ENCODE measurements at regions not wholly inside any gene's neighbourhood (a gene's known extent, or its start where the extent isn't known, plus 50 kb on each side); places are given as distances from the start of the nearest gene placed in this dataset.

- H3K27ac ChIP-seq (replicated peaks), result no peak overlapping the region
- DNase-seq (ENCODE audit: low read depth in 1 of 2, low spot score in 1 of 2), result no peak
- H3K4me3 ChIP-seq (replicated peaks; ENCODE audit: insufficient read depth, low read length), result no peak overlapping the region
- no peaks in the 10 kb centered on the region for H3K27me3 ChIP-seq (ENCODE audit: insufficient read depth, poor library complexity, severe bottlenecking)
- TF ChIP-seq, protein P1, sequence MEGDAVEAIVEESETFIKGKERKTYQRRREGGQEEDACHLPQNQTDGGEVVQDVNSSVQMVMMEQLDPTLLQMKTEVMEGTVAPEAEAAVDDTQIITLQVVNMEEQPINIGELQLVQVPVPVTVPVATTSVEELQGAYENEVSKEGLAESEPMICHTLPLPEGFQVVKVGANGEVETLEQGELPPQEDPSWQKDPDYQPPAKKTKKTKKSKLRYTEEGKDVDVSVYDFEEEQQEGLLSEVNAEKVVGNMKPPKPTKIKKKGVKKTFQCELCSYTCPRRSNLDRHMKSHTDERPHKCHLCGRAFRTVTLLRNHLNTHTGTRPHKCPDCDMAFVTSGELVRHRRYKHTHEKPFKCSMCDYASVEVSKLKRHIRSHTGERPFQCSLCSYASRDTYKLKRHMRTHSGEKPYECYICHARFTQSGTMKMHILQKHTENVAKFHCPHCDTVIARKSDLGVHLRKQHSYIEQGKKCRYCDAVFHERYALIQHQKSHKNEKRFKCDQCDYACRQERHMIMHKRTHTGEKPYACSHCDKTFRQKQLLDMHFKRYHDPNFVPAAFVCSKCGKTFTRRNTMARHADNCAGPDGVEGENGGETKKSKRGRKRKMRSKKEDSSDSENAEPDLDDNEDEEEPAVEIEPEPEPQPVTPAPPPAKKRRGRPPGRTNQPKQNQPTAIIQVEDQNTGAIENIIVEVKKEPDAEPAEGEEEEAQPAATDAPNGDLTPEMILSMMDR (IDR thresholded peaks at IDR 0.05; ENCODE audit: insufficient read depth, low read length), result no peak
- no peak for TF ChIP-seq SPI1 (IDR thresholded peaks at IDR 0.05; ENCODE audit: borderline replicate concordance, low read depth)
Measured at GRCh38 chr6:22001396-22002027, 295.3 kb downstream of the PRL start.

- no peak overlapping the region for H3K4me3 ChIP-seq (replicated peaks; ENCODE audit: insufficient read depth, low read length)
- H3K27me3 ChIP-seq (ENCODE audit: insufficient read depth, poor library complexity, severe bottlenecking), result no peaks in the 10 kb centered on the region
- DNase-seq (ENCODE audit: low read depth in 1 of 2, low spot score in 1 of 2), result no peak
- H3K27ac ChIP-seq (replicated peaks), result no peak overlapping the region
- TF ChIP-seq, protein P1 (IDR thresholded peaks at IDR 0.05; ENCODE audit: insufficient read depth, low read length), result no peak
Measured at GRCh38 chr6:22003287-22003686, 293.5 kb downstream of the PRL start.

- no peaks in the 10 kb centered on the region for H3K27me3 ChIP-seq (ENCODE audit: insufficient read depth, poor library complexity, severe bottlenecking)
- TF ChIP-seq, protein P2, sequence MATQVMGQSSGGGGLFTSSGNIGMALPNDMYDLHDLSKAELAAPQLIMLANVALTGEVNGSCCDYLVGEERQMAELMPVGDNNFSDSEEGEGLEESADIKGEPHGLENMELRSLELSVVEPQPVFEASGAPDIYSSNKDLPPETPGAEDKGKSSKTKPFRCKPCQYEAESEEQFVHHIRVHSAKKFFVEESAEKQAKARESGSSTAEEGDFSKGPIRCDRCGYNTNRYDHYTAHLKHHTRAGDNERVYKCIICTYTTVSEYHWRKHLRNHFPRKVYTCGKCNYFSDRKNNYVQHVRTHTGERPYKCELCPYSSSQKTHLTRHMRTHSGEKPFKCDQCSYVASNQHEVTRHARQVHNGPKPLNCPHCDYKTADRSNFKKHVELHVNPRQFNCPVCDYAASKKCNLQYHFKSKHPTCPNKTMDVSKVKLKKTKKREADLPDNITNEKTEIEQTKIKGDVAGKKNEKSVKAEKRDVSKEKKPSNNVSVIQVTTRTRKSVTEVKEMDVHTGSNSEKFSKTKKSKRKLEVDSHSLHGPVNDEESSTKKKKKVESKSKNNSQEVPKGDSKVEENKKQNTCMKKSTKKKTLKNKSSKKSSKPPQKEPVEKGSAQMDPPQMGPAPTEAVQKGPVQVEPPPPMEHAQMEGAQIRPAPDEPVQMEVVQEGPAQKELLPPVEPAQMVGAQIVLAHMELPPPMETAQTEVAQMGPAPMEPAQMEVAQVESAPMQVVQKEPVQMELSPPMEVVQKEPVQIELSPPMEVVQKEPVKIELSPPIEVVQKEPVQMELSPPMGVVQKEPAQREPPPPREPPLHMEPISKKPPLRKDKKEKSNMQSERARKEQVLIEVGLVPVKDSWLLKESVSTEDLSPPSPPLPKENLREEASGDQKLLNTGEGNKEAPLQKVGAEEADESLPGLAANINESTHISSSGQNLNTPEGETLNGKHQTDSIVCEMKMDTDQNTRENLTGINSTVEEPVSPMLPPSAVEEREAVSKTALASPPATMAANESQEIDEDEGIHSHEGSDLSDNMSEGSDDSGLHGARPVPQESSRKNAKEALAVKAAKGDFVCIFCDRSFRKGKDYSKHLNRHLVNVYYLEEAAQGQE (IDR thresholded peaks at IDR 0.05; ENCODE audit: insufficient replicate concordance, low read depth), result no peak
- TF ChIP-seq, protein P1 (IDR thresholded peaks at IDR 0.05; ENCODE audit: insufficient read depth, low read length), result no peak
- TF ChIP-seq GABPA (IDR thresholded peaks at IDR 0.05; ENCODE audit: low read depth) (no peak), SPI1 (IDR thresholded peaks at IDR 0.05; ENCODE audit: borderline replicate concordance, low read depth) (no peak), POLR2AphosphoS5 (IDR thresholded peaks at IDR 0.05; ENCODE audit: low read depth) (no peak)
- H3K27ac ChIP-seq (replicated peaks), result no peak overlapping the region
- no peak overlapping the region for H3K4me3 ChIP-seq (replicated peaks; ENCODE audit: insufficient read depth, low read length)
- no peak for DNase-seq (ENCODE audit: low read depth in 1 of 2, low spot score in 1 of 2)
Measured at GRCh38 chr6:22006795-22007194, 290.0 kb downstream of the PRL start.

GRCh38 chr6:22007469-22007868, 289.4 kb downstream of the PRL start:
- TF ChIP-seq, protein P1 (IDR thresholded peaks at IDR 0.05; ENCODE audit: insufficient read depth, low read length), result no peak
- TF ChIP-seq, protein P2 (IDR thresholded peaks at IDR 0.05; ENCODE audit: insufficient replicate concordance, low read depth), result no peak
- TF ChIP-seq POLR2AphosphoS5 (IDR thresholded peaks at IDR 0.05; ENCODE audit: low read depth) (no peak), GABPA (IDR thresholded peaks at IDR 0.05; ENCODE audit: low read depth) (no peak), SPI1 (IDR thresholded peaks at IDR 0.05; ENCODE audit: borderline replicate concordance, low read depth) (no peak)
- no peak for DNase-seq (ENCODE audit: low read depth in 1 of 2, low spot score in 1 of 2)
- Histone ChIP-seq H3K27me3 (ENCODE audit: insufficient read depth, poor library complexity, severe bottlenecking) (no peaks in the 10 kb centered on the region), H3K27ac (replicated peaks) (no peak overlapping the region), H3K4me3 (replicated peaks; ENCODE audit: insufficient read depth, low read length) (no peak overlapping the region)
